Colonic mucosa (tissue), 4 donors: ENCODE measurements at regions not wholly inside any gene's neighbourhood (a gene's known extent, or its start where the extent isn't known, plus 50 kb on each side); places are given as distances from the start of the nearest gene placed in this dataset.
"Not testable (repeated sequence)": the region's sequence is repeated elsewhere in the genome, so short reads cannot be mapped to it uniquely, and the experiment has no call there.

Source experiments
- DNase-seq: peaks from one replicate; pipeline ENCODE4 v3.0.0-alpha.2; 2020
- H3K27ac ChIP-seq: fragments of 200-600 bp; one replicate; pipeline ENCODE4 v1.8.0; 2021
- H3K27me3 ChIP-seq: fragments of 200-600 bp; one replicate; pipeline ENCODE4 v1.8.0; 2021
- H3K36me3 ChIP-seq: fragments of 200-600 bp; one replicate; pipeline ENCODE4 v1.8.0; 2021
- H3K4me1 ChIP-seq: fragments of 200-600 bp; one replicate; pipeline ENCODE4 v1.8.0; 2021; ENCODE audit warnings: mild to moderate bottlenecking
- H3K4me3 ChIP-seq: fragments of 200-600 bp; one replicate; pipeline ENCODE4 v1.8.0; 2021
- H3K9ac ChIP-seq, 2 donors: one replicate each; pipeline ENCODE4 v1.7.0; 2013; ENCODE audit warnings: control low read depth in 2 of 2, low read depth in 2 of 2, low read length in 2 of 2
- H3K9me3 ChIP-seq: fragments of 200-600 bp; one replicate; pipeline ENCODE4 v1.8.0; 2021
- intact Hi-C: fragments of 100-400 bp; cut with DNase I; formaldehyde crosslinking; loops from one replicate; pipeline ENCODE4 v1.14.1; 2022
- TF ChIP-seq, protein P1 (sequence below): fragments of 200-600 bp; IDR thresholded peaks from one replicate; pipeline ENCODE4 v1.8.0; 2022; ENCODE audit warnings: antibody characterized with exemption, mild to moderate bottlenecking
- donor health status: healthy.
- donor health status: DM: no; HTN: no; CAD: no.
- donor health status: DM: no; HTN: no; CAD: no.

DNA sequence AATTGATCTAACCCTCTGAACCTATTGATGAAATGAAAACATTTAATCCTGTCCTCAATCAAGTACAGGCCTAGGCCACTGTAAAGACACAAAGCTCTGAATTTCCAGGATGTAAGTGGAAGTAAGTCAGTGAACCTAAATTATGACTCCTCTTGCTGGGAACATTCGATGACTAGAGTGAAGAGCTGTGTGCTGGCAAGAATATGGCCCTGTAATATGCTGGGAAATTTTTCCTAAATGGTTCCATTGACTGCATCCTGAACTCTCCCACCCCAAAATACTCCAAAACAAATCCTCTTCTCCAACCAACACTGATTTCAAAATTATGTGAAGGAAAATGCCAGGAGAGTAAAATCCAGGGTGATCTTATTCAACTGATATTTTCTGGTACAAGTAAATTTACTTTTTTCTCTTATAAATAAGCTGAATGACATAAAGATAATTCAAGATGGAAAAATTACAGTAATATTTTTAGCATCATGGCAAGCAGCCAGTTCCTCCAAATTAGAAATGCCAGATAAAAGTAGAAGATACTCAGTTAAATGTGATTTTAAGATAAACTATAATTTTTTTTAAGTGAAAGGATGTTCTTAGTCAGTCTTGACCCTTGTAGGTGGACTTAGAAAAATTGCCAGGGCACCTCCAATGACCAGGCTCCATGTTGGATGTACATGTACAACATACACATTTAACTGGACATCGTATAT, 269.4 kb downstream of the PTGER3 start:
- Histone ChIP-seq H3K27me3 (no peaks in the 10 kb centered on the region), H3K9ac (no peak overlapping the region)
- intact Hi-C loops, result no loop called here

DNA sequence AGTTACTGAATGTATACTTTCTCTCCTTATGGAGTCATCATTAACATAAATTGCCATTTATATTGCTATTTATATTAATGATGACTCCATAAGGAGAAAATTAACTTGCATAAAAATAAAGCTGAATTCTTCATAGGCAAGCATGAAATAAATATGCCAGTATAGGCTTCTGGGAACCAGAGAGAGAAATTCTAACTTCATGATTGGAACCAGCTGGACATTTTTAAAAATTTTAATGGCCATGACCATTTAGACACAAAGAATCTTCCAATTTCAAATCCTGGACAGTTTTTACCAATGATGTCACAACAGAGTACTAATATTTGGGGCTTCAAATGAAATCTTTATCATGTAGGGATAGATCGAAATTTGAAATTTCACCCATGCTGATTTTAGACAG, 268.7 kb downstream of the PTGER3 start:
- no peaks in the 10 kb centered on the region for H3K9me3 ChIP-seq
- DNase-seq, result no peak
- no peak overlapping the region for H3K4me3 ChIP-seq
- TF ChIP-seq, protein P1, sequence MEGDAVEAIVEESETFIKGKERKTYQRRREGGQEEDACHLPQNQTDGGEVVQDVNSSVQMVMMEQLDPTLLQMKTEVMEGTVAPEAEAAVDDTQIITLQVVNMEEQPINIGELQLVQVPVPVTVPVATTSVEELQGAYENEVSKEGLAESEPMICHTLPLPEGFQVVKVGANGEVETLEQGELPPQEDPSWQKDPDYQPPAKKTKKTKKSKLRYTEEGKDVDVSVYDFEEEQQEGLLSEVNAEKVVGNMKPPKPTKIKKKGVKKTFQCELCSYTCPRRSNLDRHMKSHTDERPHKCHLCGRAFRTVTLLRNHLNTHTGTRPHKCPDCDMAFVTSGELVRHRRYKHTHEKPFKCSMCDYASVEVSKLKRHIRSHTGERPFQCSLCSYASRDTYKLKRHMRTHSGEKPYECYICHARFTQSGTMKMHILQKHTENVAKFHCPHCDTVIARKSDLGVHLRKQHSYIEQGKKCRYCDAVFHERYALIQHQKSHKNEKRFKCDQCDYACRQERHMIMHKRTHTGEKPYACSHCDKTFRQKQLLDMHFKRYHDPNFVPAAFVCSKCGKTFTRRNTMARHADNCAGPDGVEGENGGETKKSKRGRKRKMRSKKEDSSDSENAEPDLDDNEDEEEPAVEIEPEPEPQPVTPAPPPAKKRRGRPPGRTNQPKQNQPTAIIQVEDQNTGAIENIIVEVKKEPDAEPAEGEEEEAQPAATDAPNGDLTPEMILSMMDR, result no peak
- H3K4me1 ChIP-seq, result no peaks in the 10 kb centered on the region
- H3K27me3 ChIP-seq, result no peaks in the 10 kb centered on the region
- intact Hi-C loops, result no loop called here
- no peak overlapping the region for H3K9ac ChIP-seq
- H3K27ac ChIP-seq, result no peak overlapping the region
- H3K36me3 ChIP-seq, result no peaks in the 10 kb centered on the region

More for the DNA sequence above, 269.4 kb downstream of the PTGER3 start:
- TF ChIP-seq, protein P1, result no peak
- H3K4me1 ChIP-seq, result no peaks in the 10 kb centered on the region
- H3K9me3 ChIP-seq, result no peaks in the 10 kb centered on the region
- no peaks in the 10 kb centered on the region for H3K36me3 ChIP-seq
- no peak for DNase-seq
- H3K27ac ChIP-seq, result no peak overlapping the region
- H3K4me3 ChIP-seq, result no peak overlapping the region

GRCh38 chr1:70779571-70779970, 268.0 kb downstream of the PTGER3 start:
- no peaks in the 10 kb centered on the region for H3K27me3 ChIP-seq
- no peaks in the 10 kb centered on the region for H3K9me3 ChIP-seq
- no peak overlapping the region for H3K9ac ChIP-seq
- intact Hi-C loops, result no loop called here
- H3K27ac ChIP-seq, result no peak overlapping the region
- DNase-seq, result no peak
- H3K4me1 ChIP-seq, result no peaks in the 10 kb centered on the region
- no peak overlapping the region for H3K4me3 ChIP-seq
- no peaks in the 10 kb centered on the region for H3K36me3 ChIP-seq
- TF ChIP-seq, protein P1, result no peak

- Histone ChIP-seq H3K4me1 (no peaks in the 10 kb centered on the region), H3K4me3 (no peak overlapping the region), H3K9ac (no peak overlapping the region), H3K36me3 (no peaks in the 10 kb centered on the region), H3K27ac (no peak overlapping the region), H3K27me3 (no peaks in the 10 kb centered on the region), H3K9me3 (no peaks in the 10 kb centered on the region)
- TF ChIP-seq, protein P1, result no peak
- no peak for DNase-seq
- intact Hi-C loops, result no loop called here
Observed at GRCh38 chr1:70785287-70785686, 262.3 kb downstream of the PTGER3 start.

DNA sequence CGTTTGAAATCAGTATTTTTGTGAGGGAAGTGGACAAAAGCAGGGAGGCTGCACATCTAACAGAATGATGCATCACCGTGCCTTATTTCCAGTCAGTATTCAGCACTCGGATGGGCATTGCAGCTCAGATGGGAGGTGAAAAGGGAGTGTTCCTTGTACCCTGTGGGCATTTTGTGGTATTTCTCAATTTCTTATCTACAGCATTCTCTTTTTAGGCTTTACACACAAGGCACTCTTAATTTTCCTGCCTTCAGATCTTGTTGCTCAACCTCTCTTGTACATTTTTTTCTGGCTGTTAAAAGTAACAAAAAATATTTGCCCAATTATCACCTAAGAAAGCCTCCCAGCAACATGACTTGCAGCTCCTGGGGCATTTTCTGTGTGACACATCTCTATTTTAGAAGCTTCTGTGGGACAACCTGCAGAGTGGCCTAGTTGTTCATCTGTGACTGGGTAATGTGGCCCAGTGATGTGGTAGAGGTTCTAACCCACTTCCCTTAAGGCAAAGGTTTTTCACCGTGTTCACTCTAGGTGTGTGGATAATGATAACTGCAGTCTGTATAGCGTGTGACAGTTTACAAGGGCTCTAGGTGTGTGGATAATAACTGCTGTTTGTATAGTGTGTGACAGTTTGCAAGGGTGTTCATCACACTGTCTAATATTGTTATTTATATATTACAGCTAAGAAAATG, 257.2 kb downstream of the PTGER3 start:
- Histone ChIP-seq H3K9me3 (no peaks in the 10 kb centered on the region), H3K4me3 (no peak overlapping the region), H3K9ac (no peak overlapping the region), H3K36me3 (no peaks in the 10 kb centered on the region), H3K27me3 (no peaks in the 10 kb centered on the region), H3K27ac (no peak overlapping the region), H3K4me1 (no peaks in the 10 kb centered on the region)
- TF ChIP-seq, protein P1, result no peak
- intact Hi-C loops, result no loop called here
- DNase-seq, result no peak

- H3K27me3 ChIP-seq, H3K9me3 ChIP-seq, H3K4me1 ChIP-seq, DNase-seq, H3K9ac ChIP-seq, H3K36me3 ChIP-seq, H3K27ac ChIP-seq, intact Hi-C loops, H3K4me3 ChIP-seq: not testable (repeated sequence)
Observed at GRCh38 chr1:70795064-70795463, 252.6 kb downstream of the PTGER3 start.

DNA sequence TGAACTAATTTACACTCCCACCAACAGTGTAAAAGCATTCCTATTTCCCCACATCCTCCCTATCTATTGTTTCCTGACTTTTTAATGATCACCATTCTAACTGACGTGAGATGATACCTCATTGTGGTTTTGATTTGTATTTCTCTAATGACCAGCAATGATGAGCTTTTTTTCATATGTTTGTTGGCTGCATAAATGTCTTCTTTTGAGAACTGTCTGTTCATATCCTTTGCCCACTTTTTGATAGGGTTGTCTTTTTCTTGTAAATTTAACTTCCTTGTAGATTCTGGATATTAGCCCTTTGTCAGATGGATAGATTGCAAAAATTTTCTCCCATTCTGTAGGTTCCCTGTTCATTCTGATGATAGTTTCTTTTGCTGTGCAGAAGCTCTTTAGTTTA, 251.3 kb downstream of the PTGER3 start:
- H3K9me3 ChIP-seq, H3K27ac ChIP-seq, H3K27me3 ChIP-seq, H3K36me3 ChIP-seq, H3K4me3 ChIP-seq, H3K4me1 ChIP-seq, H3K9ac ChIP-seq, intact Hi-C loops, DNase-seq: not testable (repeated sequence)

GRCh38 chr1:70802625-70803024, 245.0 kb downstream of the PTGER3 start:
- DNase-seq, H3K9me3 ChIP-seq, H3K9ac ChIP-seq, intact Hi-C loops, H3K36me3 ChIP-seq, H3K4me3 ChIP-seq, H3K27ac ChIP-seq, H3K27me3 ChIP-seq, H3K4me1 ChIP-seq: not testable (repeated sequence)
